ENCODE measurements at regions not wholly inside any gene's neighbourhood (a gene's known extent, or its start where the extent isn't known, plus 50 kb on each side); places are given as distances from the start of the nearest gene placed in this dataset.

GRCh38 chr2:116580209-116580608 lies 1234.3 kb upstream of the DDX18 start:
- H3K9ac ChIP-seq (ENCODE audit: insufficient read depth, low read length, poor library complexity, severe bottlenecking), result no peak overlapping the region
- no peak overlapping the region for H3K4me2 ChIP-seq (replicated peaks; ENCODE audit: extremely low read depth, low read length, poor library complexity, severe bottlenecking)
- H3K79me2 ChIP-seq (ENCODE audit: insufficient read depth, low read length), result no peaks in the 10 kb centered on the region
- no peak overlapping the region for H3K27ac ChIP-seq (ENCODE audit: low read depth in 1 of 2, low read length in 2 of 2)
- no peak overlapping the region for H2AFZ ChIP-seq (ENCODE audit: insufficient read depth, low read depth, low read length, poor library complexity, severe bottlenecking)
- H3K4me1 Mint-ChIP-seq, result no peaks in the 10 kb centered on the region
- WGBS (ENCODE audit: insufficient coverage), result no CpG with 5 or more reads among the region's 3 CpGs
- no peaks in the 10 kb centered on the region for H3K4me1 ChIP-seq (ENCODE audit: control insufficient read depth in 1 of 2, insufficient read depth in 2 of 2, low read length in 2 of 2)
- H3K9me3 ChIP-seq (replicated peaks in 1 of 2; ENCODE audit: control insufficient read depth in 1 of 2, insufficient read depth in 1 of 2, low read length in 2 of 2), result peaks cover 17 to 22% of the 10 kb centered on the region in 2 donors
- H3K36me3 ChIP-seq (replicated peaks in 1 of 2; ENCODE audit: control insufficient read depth in 1 of 2, insufficient read depth in 2 of 2, low read length in 2 of 2), result no peaks in the 10 kb centered on the region
- no peak overlapping the region for H3K4me3 ChIP-seq (replicated peaks in 1 of 3; ENCODE audit: low read depth in 2 of 3, low read length in 3 of 3)
- no peak for DNase-seq
- peaks cover 0 to 1% (median 0%) of the 10 kb centered on the region in 3 donors for H3K27me3 Mint-ChIP-seq (ENCODE audit: low read depth in 3 of 3)
- H3K27ac Mint-ChIP-seq, result no peak overlapping the region
- no peak overlapping the region for H3K4me3 Mint-ChIP-seq
- intact Hi-C loops (cut with micrococcal nuclease), result no loop called here
- TF ChIP-seq, protein P1, sequence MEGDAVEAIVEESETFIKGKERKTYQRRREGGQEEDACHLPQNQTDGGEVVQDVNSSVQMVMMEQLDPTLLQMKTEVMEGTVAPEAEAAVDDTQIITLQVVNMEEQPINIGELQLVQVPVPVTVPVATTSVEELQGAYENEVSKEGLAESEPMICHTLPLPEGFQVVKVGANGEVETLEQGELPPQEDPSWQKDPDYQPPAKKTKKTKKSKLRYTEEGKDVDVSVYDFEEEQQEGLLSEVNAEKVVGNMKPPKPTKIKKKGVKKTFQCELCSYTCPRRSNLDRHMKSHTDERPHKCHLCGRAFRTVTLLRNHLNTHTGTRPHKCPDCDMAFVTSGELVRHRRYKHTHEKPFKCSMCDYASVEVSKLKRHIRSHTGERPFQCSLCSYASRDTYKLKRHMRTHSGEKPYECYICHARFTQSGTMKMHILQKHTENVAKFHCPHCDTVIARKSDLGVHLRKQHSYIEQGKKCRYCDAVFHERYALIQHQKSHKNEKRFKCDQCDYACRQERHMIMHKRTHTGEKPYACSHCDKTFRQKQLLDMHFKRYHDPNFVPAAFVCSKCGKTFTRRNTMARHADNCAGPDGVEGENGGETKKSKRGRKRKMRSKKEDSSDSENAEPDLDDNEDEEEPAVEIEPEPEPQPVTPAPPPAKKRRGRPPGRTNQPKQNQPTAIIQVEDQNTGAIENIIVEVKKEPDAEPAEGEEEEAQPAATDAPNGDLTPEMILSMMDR (IDR thresholded peaks at IDR 0.05), result no peak
- H4K20me1 ChIP-seq (ENCODE audit: insufficient read depth, low read length), result no peaks in the 10 kb centered on the region
- no peaks in the 10 kb centered on the region for H3K36me3 Mint-ChIP-seq
- H3K27me3 ChIP-seq (ENCODE audit: control insufficient read depth in 2 of 2, insufficient read depth in 2 of 2, low read length in 2 of 2), result no peaks in the 10 kb centered on the region
- H3K9me3 Mint-ChIP-seq, result peaks cover 0 to 20% (median 6%) of the 10 kb centered on the region in 7 donors

- H3K4me1 ChIP-seq (ENCODE audit: control insufficient read depth in 1 of 2, insufficient read depth in 2 of 2, low read length in 2 of 2), result no peaks in the 10 kb centered on the region
- Mint-ChIP-seq H3K9me3 (peaks cover 0 to 10% (median 4%) of the 10 kb centered on the region in 7 donors), H3K4me3 (no peak overlapping the region), H3K4me1 (no peaks in the 10 kb centered on the region), H3K36me3 (no peaks in the 10 kb centered on the region), H3K27ac (no peak overlapping the region), H3K27me3 (ENCODE audit: low read depth in 3 of 3) (peaks cover 0 to 1% (median 0%) of the 10 kb centered on the region in 3 donors)
- no peaks in the 10 kb centered on the region for H3K36me3 ChIP-seq (replicated peaks in 1 of 2; ENCODE audit: control insufficient read depth in 1 of 2, insufficient read depth in 2 of 2, low read length in 2 of 2)
- no peaks in the 10 kb centered on the region for H3K79me2 ChIP-seq (ENCODE audit: insufficient read depth, low read length)
- intact Hi-C loops (cut with micrococcal nuclease), result no loop called here
- peaks cover 0 to 6% of the 10 kb centered on the region in 2 donors for H3K9me3 ChIP-seq (replicated peaks in 1 of 2; ENCODE audit: control insufficient read depth in 1 of 2, insufficient read depth in 1 of 2, low read length in 2 of 2)
- H3K4me3 ChIP-seq (replicated peaks in 1 of 3; ENCODE audit: low read depth in 2 of 3, low read length in 3 of 3), result no peak overlapping the region
- H3K27me3 ChIP-seq (ENCODE audit: control insufficient read depth in 2 of 2, insufficient read depth in 2 of 2, low read length in 2 of 2), result no peaks in the 10 kb centered on the region
- no peaks in the 10 kb centered on the region for H4K20me1 ChIP-seq (ENCODE audit: insufficient read depth, low read length)
- H2AFZ ChIP-seq (ENCODE audit: insufficient read depth, low read depth, low read length, poor library complexity, severe bottlenecking), result no peak overlapping the region
- H3K27ac ChIP-seq (ENCODE audit: low read depth in 1 of 2, low read length in 2 of 2), result no peak overlapping the region
- H3K9ac ChIP-seq (ENCODE audit: insufficient read depth, low read length, poor library complexity, severe bottlenecking), result no peak overlapping the region
- TF ChIP-seq, protein P1 (IDR thresholded peaks at IDR 0.05), result no peak
- H3K4me2 ChIP-seq (replicated peaks; ENCODE audit: extremely low read depth, low read length, poor library complexity, severe bottlenecking), result no peak overlapping the region
- no peak for DNase-seq
- 83% methylated on average over 1 of the region's 2 CpGs for WGBS (ENCODE audit: insufficient coverage)
These were observed 1231.6 kb upstream of the DDX18 start for GRCh38 chr2:116582850-116583249.
